Calu3 (cell line): ENCODE measurements at regions not wholly inside any gene's neighbourhood (a gene's known extent, or its start where the extent isn't known, plus 50 kb on each side); places are given as distances from the start of the nearest gene placed in this dataset.

Experiments used
- BruUV-seq: library from RNA; stranded (reverse); fragments of 400-500 nt; replicated peaks from 2 replicates; lab custom pipeline; 2021; lab: Mats Ljungman, UMichigan
- CTCF ChIA-PET: fragments of 300-600 bp; sonication (Branson Sonifier 250); formaldehyde crosslinking; loops from one replicate; lab custom pipeline; 2022; ENCODE audit warnings: antibody characterized with exemption; lab: Charles Lee
- DNase-seq: peaks from one replicate; pipeline ENCODE4 v3.0.0; 2022
- H3K27ac Mint-ChIP-seq: one replicate; pipeline ENCODE4 v1.8.0; 2022; ENCODE audit warnings: mixed read lengths; ENCODE audit not compliant: unreplicated experiment
- H3K27me3 Mint-ChIP-seq: one replicate; pipeline ENCODE4 v1.8.0; 2022; ENCODE audit warnings: mixed read lengths; ENCODE audit not compliant: unreplicated experiment
- H3K36me3 Mint-ChIP-seq: one replicate; pipeline ENCODE4 v1.8.0; 2022; ENCODE audit warnings: mild to moderate bottlenecking, moderate library complexity, mixed read lengths; ENCODE audit not compliant: insufficient read depth, unreplicated experiment
- H3K4me1 Mint-ChIP-seq: one replicate; pipeline ENCODE4 v1.8.0; 2022; ENCODE audit warnings: mild to moderate bottlenecking, low read depth, mixed read lengths; ENCODE audit not compliant: unreplicated experiment
- H3K4me3 Mint-ChIP-seq: one replicate; pipeline ENCODE4 v1.8.0; 2022; ENCODE audit warnings: mild to moderate bottlenecking, low read depth, moderate library complexity, mixed read lengths; ENCODE audit not compliant: unreplicated experiment
- H3K9me3 Mint-ChIP-seq: one replicate; pipeline ENCODE4 v1.8.0; 2022; ENCODE audit warnings: low read depth, mixed read lengths; ENCODE audit not compliant: unreplicated experiment
- CTCF ChIP-seq: fragments of 200-600 bp; IDR thresholded peaks from one replicate; pipeline ENCODE4 v1.8.0; 2022; ENCODE audit warnings: antibody characterized with exemption; ENCODE audit not compliant: unreplicated experiment
- intact Hi-C: fragments of 100-400 bp; cut with micrococcal nuclease; formaldehyde crosslinking; loops from one replicate; pipeline ENCODE4 v1.10.0; 2022; ENCODE audit not compliant: unreplicated experiment

GRCh38 chr5:167678481-167678880, 613.0 kb upstream of the WWC1 start:
- DNase-seq, result no peak
- Mint-ChIP-seq H3K9me3 (peaks cover 9% of the 10 kb centered on the region), H3K4me1 (no peaks in the 10 kb centered on the region), H3K27me3 (no peaks in the 10 kb centered on the region), H3K4me3 (no peak overlapping the region), H3K36me3 (no peaks in the 10 kb centered on the region), H3K27ac (no peak overlapping the region)
- BruUV-seq, result no TSS peak
- intact Hi-C loops, result no loop called here
- CTCF ChIA-PET, result interaction anchor here (1.0 kb wide), 1 partner anchor 16 kb away, joined by 3 read pairs; no protein-coding TSS in a partner anchor
- no peak for TF ChIP-seq CTCF

GRCh38 chr5:167684251-167684650, 607.2 kb upstream of the WWC1 start:
- Mint-ChIP-seq H3K4me1 (peaks cover 10% of the 10 kb centered on the region), H3K4me3 (no peak overlapping the region), H3K9me3 (no peaks in the 10 kb centered on the region), H3K27me3 (no peaks in the 10 kb centered on the region), H3K36me3 (no peaks in the 10 kb centered on the region), H3K27ac (peak overlapping the region; percentile 60)
- CTCF ChIA-PET, result interaction anchor here (0.6 kb wide), 1 partner anchor 171 kb away, joined by 3 read pairs; no protein-coding TSS in a partner anchor
- no TSS peak for BruUV-seq
- intact Hi-C loops, result no loop called here
- no peak for DNase-seq
- no peak for TF ChIP-seq CTCF

- H3K27ac Mint-ChIP-seq, result no peak overlapping the region
- CTCF ChIA-PET, result no interaction called here
- BruUV-seq, result no TSS peak
- peaks cover 10% of the 10 kb centered on the region for H3K4me1 Mint-ChIP-seq
- no peak for TF ChIP-seq CTCF
- H3K9me3 Mint-ChIP-seq, result no peaks in the 10 kb centered on the region
- H3K36me3 Mint-ChIP-seq, result no peaks in the 10 kb centered on the region
- H3K4me3 Mint-ChIP-seq, result no peak overlapping the region
- no peak for DNase-seq
- H3K27me3 Mint-ChIP-seq, result no peaks in the 10 kb centered on the region
- intact Hi-C loops, result loop anchor here (5.0 kb wide), 1 partner anchor 391 kb away; no protein-coding TSS in a partner anchor
Measured at GRCh38 chr5:167688341-167689130, 602.9 kb upstream of the WWC1 start.

GRCh38 chr5:167694325-167695147, 596.9 kb upstream of the WWC1 start:
- H3K27me3 Mint-ChIP-seq, result no peaks in the 10 kb centered on the region
- CTCF ChIA-PET, result interaction anchor here (0.9 kb wide), 1 partner anchor 15 kb away, joined by 3 read pairs; no protein-coding TSS in a partner anchor
- H3K9me3 Mint-ChIP-seq, result peaks cover 5% of the 10 kb centered on the region
- H3K4me3 Mint-ChIP-seq, result no peak overlapping the region
- no peaks in the 10 kb centered on the region for H3K36me3 Mint-ChIP-seq
- TF ChIP-seq CTCF, result no peak
- intact Hi-C loops, result loop anchor here (5.0 kb wide), 1 partner anchor 52 kb away; no protein-coding TSS in a partner anchor
- peaks cover 18% of the 10 kb centered on the region for H3K4me1 Mint-ChIP-seq
- BruUV-seq, result no TSS peak
- DNase-seq, result no peak
- no peak overlapping the region for H3K27ac Mint-ChIP-seq
